ENCODE measurements at regions not wholly inside any gene's neighbourhood (a gene's known extent, or its start where the extent isn't known, plus 50 kb on each side); places are given as distances from the start of the nearest gene placed in this dataset.
"Not testable (repeated sequence)": the region's sequence is repeated elsewhere in the genome, so short reads cannot be mapped to it uniquely, and the experiment has no call there.

DNA sequence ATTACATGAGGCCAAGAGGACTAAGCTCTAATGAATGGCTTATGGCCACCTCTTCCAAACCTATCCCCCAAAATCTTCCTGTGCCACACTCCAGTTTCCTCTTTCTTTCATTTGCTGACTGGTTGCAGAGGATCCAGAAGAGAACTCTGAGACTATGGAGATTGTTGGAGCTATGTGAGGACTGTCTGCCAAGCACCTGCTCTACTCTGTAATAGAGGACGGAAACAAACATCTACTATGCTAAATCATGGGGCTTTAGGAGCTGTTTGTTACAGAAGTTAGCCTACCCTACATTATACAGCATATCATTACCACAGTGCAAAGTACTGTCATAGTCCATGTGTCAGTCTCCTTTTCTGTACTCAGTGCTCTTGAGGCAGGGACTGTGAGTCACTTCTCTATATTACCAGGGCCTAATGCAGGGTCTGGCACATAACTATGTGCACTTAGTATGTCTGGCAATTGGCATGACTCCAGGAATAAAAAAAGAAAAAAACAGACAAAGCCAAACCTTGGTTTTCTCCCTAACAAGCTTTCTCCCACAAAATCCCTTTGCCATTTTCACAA, 95.1 kb downstream of the RPAP3 start:
- Histone ChIP-seq H3F3A (replicated peaks; ENCODE audit: low read depth) (no peaks in the 10 kb centered on the region), H3K4me1 (ENCODE audit: insufficient read depth) (no peaks in the 10 kb centered on the region), H3K79me2 (replicated peaks; ENCODE audit: insufficient read depth) (no peaks in the 10 kb centered on the region), H3K27ac (ENCODE audit: low read depth) (no peak overlapping the region), H3K27me3 (ENCODE audit: insufficient read depth) (no peaks in the 10 kb centered on the region), H2AFZ (no peak overlapping the region), H3K4me3 (no peak overlapping the region), H3K9me2 (ENCODE audit: insufficient read depth) (no peaks in the 10 kb centered on the region), H4K20me1 (replicated peaks; ENCODE audit: insufficient read depth) (no peaks in the 10 kb centered on the region), H3K36me3 (ENCODE audit: insufficient read depth) (no peaks in the 10 kb centered on the region; the same call in none of the 2 replicates), H3K4me2 (no peak overlapping the region)
- DNase-seq (ENCODE audit: low spot score) (no peak), ATAC-seq (no peak)
- TF ChIP-seq STAT1 (IDR thresholded peaks at IDR 0.05; ENCODE audit: unreplicated experiment) (no peak), JUNB (IDR thresholded peaks at IDR 0.05; ENCODE audit: unreplicated experiment) (no peak), EZH2 (IDR thresholded peaks at IDR 0.05; ENCODE audit: low read depth, unreplicated experiment) (no peak)
- TF ChIP-seq, protein P1, sequence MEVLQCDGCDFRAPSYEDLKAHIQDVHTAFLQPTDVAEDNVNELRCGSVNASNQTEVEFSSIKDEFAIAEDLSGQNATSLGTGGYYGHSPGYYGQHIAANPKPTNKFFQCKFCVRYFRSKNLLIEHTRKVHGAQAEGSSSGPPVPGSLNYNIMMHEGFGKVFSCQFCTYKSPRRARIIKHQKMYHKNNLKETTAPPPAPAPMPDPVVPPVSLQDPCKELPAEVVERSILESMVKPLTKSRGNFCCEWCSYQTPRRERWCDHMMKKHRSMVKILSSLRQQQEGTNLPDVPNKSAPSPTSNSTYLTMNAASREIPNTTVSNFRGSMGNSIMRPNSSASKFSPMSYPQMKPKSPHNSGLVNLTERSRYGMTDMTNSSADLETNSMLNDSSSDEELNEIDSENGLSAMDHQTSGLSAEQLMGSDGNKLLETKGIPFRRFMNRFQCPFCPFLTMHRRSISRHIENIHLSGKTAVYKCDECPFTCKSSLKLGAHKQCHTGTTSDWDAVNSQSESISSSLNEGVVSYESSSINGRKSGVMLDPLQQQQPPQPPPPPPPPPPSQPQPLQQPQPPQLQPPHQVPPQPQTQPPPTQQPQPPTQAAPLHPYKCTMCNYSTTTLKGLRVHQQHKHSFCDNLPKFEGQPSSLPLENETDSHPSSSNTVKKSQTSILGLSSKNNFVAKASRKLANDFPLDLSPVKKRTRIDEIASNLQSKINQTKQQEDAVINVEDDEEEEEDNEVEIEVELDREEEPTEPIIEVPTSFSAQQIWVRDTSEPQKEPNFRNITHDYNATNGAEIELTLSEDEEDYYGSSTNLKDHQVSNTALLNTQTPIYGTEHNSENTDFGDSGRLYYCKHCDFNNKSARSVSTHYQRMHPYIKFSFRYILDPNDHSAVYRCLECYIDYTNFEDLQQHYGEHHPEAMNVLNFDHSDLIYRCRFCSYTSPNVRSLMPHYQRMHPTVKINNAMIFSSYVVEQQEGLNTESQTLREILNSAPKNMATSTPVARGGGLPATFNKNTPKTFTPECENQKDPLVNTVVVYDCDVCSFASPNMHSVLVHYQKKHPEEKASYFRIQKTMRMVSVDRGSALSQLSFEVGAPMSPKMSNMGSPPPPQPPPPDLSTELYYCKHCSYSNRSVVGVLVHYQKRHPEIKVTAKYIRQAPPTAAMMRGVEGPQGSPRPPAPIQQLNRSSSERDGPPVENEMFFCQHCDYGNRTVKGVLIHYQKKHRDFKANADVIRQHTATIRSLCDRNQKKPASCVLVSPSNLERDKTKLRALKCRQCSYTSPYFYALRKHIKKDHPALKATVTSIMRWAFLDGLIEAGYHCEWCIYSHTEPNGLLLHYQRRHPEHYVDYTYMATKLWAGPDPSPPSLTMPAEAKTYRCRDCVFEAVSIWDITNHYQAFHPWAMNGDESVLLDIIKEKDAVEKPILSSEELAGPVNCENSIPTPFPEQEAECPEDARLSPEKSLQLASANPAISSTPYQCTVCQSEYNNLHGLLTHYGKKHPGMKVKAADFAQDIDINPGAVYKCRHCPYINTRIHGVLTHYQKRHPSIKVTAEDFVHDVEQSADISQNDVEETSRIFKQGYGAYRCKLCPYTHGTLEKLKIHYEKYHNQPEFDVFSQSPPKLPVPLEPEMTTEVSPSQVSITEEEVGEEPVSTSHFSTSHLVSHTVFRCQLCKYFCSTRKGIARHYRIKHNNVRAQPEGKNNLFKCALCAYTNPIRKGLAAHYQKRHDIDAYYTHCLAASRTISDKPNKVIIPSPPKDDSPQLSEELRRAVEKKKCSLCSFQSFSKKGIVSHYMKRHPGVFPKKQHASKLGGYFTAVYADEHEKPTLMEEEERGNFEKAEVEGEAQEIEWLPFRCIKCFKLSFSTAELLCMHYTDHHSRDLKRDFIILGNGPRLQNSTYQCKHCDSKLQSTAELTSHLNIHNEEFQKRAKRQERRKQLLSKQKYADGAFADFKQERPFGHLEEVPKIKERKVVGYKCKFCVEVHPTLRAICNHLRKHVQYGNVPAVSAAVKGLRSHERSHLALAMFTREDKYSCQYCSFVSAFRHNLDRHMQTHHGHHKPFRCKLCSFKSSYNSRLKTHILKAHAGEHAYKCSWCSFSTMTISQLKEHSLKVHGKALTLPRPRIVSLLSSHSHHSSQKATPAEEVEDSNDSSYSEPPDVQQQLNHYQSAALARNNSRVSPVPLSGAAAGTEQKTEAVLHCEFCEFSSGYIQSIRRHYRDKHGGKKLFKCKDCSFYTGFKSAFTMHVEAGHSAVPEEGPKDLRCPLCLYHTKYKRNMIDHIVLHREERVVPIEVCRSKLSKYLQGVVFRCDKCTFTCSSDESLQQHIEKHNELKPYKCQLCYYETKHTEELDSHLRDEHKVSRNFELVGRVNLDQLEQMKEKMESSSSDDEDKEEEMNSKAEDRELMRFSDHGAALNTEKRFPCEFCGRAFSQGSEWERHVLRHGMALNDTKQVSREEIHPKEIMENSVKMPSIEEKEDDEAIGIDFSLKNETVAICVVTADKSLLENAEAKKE (CRISPR knock-in tag; IDR thresholded peaks at IDR 0.05), result no peak
- peaks cover 67% of the 10 kb centered on the region for H3K9me3 Mint-ChIP-seq
- H3K27ac Mint-ChIP-seq, result no peak overlapping the region
- 0 out of 3 replicates have a peak, but pooled peaks cover 4% of the 10 kb centered on the region for H3K4me1 Mint-ChIP-seq
- H3K4me3 Mint-ChIP-seq, result no peak overlapping the region
- H3K36me3 Mint-ChIP-seq (ENCODE audit: low read depth), result peaks cover 67% of the 10 kb centered on the region
- H3K27me3 Mint-ChIP-seq (ENCODE audit: insufficient read depth, low read depth, poor library complexity), result peaks cover 5% of the 10 kb centered on the region

DNA sequence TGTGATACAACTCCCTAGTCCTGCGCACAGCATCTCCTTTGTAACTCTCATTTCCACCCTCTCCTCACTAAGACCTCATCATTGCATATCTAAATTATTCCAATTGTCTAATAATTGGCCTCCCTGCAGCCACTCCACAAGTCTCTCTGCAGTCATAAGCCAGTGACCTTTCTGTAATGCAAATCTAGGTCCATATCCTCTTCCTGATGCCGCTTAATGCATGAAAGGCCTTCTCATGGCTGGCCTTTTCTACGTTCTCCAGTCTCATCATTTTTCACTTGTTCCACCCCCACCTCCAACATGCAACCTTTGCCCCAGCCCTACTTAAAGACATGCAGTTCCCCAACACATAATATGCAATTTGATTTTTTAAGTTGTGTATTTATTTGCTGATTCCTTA, 96.0 kb downstream of the RPAP3 start:
- ATAC-seq (no peak), DNase-seq (ENCODE audit: low spot score) (no peak)
- no peaks in the 10 kb centered on the region for H3K9me2 ChIP-seq (ENCODE audit: insufficient read depth)
- no peak overlapping the region for H3K4me2 ChIP-seq
- no peak overlapping the region for H3K4me3 Mint-ChIP-seq
- no peak overlapping the region for H2AFZ ChIP-seq
- no peaks in the 10 kb centered on the region for H4K20me1 ChIP-seq (replicated peaks; ENCODE audit: insufficient read depth)
- H3K27me3 Mint-ChIP-seq (ENCODE audit: insufficient read depth, low read depth, poor library complexity), result peaks cover 5% of the 10 kb centered on the region
- no peaks in the 10 kb centered on the region for H3F3A ChIP-seq (replicated peaks; ENCODE audit: low read depth)
- H3K36me3 ChIP-seq (ENCODE audit: insufficient read depth), result no peaks in the 10 kb centered on the region; the same call in none of the 2 replicates
- H3K27ac ChIP-seq (ENCODE audit: low read depth), result no peak overlapping the region
- H3K36me3 Mint-ChIP-seq (ENCODE audit: low read depth), result peaks cover 66% of the 10 kb centered on the region
- H3K27ac Mint-ChIP-seq, result no peak overlapping the region
- H3K4me3 ChIP-seq, result no peak overlapping the region
- TF ChIP-seq EZH2phosphoT487 (IDR thresholded peaks at IDR 0.05; ENCODE audit: unreplicated experiment) (no peak), CREB1 (CRISPR knock-in tag; IDR thresholded peaks at IDR 0.05; ENCODE audit: low read depth) (no peak)
- TF ChIP-seq, protein P2, sequence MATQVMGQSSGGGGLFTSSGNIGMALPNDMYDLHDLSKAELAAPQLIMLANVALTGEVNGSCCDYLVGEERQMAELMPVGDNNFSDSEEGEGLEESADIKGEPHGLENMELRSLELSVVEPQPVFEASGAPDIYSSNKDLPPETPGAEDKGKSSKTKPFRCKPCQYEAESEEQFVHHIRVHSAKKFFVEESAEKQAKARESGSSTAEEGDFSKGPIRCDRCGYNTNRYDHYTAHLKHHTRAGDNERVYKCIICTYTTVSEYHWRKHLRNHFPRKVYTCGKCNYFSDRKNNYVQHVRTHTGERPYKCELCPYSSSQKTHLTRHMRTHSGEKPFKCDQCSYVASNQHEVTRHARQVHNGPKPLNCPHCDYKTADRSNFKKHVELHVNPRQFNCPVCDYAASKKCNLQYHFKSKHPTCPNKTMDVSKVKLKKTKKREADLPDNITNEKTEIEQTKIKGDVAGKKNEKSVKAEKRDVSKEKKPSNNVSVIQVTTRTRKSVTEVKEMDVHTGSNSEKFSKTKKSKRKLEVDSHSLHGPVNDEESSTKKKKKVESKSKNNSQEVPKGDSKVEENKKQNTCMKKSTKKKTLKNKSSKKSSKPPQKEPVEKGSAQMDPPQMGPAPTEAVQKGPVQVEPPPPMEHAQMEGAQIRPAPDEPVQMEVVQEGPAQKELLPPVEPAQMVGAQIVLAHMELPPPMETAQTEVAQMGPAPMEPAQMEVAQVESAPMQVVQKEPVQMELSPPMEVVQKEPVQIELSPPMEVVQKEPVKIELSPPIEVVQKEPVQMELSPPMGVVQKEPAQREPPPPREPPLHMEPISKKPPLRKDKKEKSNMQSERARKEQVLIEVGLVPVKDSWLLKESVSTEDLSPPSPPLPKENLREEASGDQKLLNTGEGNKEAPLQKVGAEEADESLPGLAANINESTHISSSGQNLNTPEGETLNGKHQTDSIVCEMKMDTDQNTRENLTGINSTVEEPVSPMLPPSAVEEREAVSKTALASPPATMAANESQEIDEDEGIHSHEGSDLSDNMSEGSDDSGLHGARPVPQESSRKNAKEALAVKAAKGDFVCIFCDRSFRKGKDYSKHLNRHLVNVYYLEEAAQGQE (IDR thresholded peaks at IDR 0.05; ENCODE audit: unreplicated experiment), result no peak
- peaks cover 69% of the 10 kb centered on the region for H3K9me3 Mint-ChIP-seq
- no peaks in the 10 kb centered on the region for H3K27me3 ChIP-seq (ENCODE audit: insufficient read depth)
- H3K79me2 ChIP-seq (replicated peaks; ENCODE audit: insufficient read depth), result no peaks in the 10 kb centered on the region
- no peaks in the 10 kb centered on the region for H3K4me1 ChIP-seq (ENCODE audit: insufficient read depth)
- H3K4me1 Mint-ChIP-seq, result 0 out of 3 replicates have a peak, but pooled peaks cover 4% of the 10 kb centered on the region

DNA sequence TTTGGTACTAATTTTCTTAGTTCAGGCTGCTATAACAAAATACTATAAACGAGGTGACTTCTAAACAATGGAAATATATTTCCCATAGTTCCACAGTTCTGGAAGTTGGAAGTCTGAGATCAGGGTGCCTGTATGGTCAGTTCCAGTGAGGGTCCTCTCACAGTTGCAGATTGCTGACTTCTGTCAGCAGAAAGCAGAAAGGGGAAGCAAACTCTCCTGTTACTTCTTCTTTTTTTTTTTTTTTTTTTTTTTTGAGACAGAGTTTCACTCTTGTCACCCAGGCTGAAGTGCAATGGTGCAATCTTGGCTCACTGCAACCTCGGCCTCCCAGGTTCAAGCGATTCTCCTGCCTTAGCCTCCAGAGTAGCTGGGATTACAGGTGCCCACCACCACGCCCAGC, 97.2 kb downstream of the RPAP3 start:
- H3F3A ChIP-seq (replicated peaks; ENCODE audit: low read depth); H3K79me2 ChIP-seq (replicated peaks; ENCODE audit: insufficient read depth); H3K4me1 ChIP-seq (ENCODE audit: insufficient read depth); H3K4me2 ChIP-seq; H3K9me2 ChIP-seq (ENCODE audit: insufficient read depth); H3K4me3 Mint-ChIP-seq; H3K27me3 Mint-ChIP-seq (ENCODE audit: insufficient read depth, low read depth, poor library complexity); H3K27ac Mint-ChIP-seq; H3K4me3 ChIP-seq; H2AFZ ChIP-seq; H3K27ac ChIP-seq (ENCODE audit: low read depth); H3K27me3 ChIP-seq (ENCODE audit: insufficient read depth); H3K4me1 Mint-ChIP-seq; DNase-seq (ENCODE audit: low spot score); ATAC-seq; H4K20me1 ChIP-seq (replicated peaks; ENCODE audit: insufficient read depth); H3K36me3 ChIP-seq (ENCODE audit: insufficient read depth): not testable (repeated sequence)
- H3K9me3 Mint-ChIP-seq, result peaks cover 62% of the 10 kb centered on the region
- H3K36me3 Mint-ChIP-seq (ENCODE audit: low read depth), result peaks cover 59% of the 10 kb centered on the region

Data from GM23338 (cell line).